ENCODE measurements at regions not wholly inside any gene's neighbourhood (a gene's known extent, or its start where the extent isn't known, plus 50 kb on each side); places are given as distances from the start of the nearest gene placed in this dataset.

DNA sequence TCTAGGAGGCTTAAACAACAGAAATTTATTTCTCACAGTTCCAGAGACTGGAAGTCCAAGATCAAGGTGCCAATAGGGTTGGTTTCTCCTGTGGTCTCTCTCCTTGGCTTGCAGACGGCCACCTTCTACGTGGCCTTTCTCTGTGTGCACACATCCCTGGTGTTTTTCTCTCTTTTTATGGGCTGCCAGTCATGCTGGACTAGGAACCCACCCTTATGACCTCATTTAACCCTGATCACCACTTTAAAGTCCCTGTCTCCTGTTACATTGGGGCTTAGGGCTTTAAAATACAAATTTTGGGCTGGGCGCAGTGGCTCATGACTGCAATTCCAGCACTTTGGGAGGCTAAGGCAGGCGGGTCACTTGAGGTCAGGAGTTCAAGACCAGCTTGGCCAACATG lies 157.1 kb downstream of the TLE1 start:
- no peak for DNase-seq
- Histone ChIP-seq H3K36me3 (replicated peaks in 1 of 2; ENCODE audit: insufficient read depth in 1 of 2, low read depth in 2 of 2) (no peaks in the 10 kb centered on the region), H3K9me3 (no peaks in the 10 kb centered on the region), H3K4me3 (no peak overlapping the region), H3K27ac (no peak overlapping the region), H3K27me3 (no peaks in the 10 kb centered on the region), H3K4me1 (peaks cover 20% of the 10 kb centered on the region)
- intact Hi-C loops (cut with DNase I): no loop called here
- TF ChIP-seq POLR2A (IDR thresholded peaks at IDR 0.05): no peak
- TF ChIP-seq, protein P1, sequence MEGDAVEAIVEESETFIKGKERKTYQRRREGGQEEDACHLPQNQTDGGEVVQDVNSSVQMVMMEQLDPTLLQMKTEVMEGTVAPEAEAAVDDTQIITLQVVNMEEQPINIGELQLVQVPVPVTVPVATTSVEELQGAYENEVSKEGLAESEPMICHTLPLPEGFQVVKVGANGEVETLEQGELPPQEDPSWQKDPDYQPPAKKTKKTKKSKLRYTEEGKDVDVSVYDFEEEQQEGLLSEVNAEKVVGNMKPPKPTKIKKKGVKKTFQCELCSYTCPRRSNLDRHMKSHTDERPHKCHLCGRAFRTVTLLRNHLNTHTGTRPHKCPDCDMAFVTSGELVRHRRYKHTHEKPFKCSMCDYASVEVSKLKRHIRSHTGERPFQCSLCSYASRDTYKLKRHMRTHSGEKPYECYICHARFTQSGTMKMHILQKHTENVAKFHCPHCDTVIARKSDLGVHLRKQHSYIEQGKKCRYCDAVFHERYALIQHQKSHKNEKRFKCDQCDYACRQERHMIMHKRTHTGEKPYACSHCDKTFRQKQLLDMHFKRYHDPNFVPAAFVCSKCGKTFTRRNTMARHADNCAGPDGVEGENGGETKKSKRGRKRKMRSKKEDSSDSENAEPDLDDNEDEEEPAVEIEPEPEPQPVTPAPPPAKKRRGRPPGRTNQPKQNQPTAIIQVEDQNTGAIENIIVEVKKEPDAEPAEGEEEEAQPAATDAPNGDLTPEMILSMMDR (IDR thresholded peaks at IDR 0.05): no peak
- 88 to 95% methylated on average over 4 of the region's 4 CpGs for WGBS, 2 donors
- ATAC-seq: no peak

DNA sequence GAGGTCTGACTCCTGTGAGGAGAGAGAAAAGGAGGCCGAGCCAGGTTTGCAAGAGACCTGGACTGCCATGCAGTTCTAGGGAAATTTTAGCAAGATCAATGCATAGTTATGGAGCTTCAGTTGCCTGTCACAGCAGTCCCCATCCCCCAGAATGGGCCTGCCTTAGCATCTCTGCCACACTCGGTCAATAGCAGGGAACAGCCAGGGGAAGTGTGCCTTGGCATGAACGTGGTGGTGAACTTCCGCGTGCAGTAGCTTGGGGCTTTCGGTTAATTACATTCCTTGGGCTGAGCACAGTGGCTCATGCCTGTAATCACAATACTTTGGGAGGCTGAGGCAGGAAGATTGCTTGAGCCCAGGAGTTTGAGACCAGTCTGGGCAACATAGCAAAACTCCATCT lies 157.8 kb downstream of the TLE1 start:
- Histone ChIP-seq H3K36me3 (replicated peaks in 1 of 2; ENCODE audit: insufficient read depth in 1 of 2, low read depth in 2 of 2) (no peaks in the 10 kb centered on the region), H3K27me3 (no peaks in the 10 kb centered on the region), H3K4me3 (no peak overlapping the region), H3K27ac (no peak overlapping the region), H3K9me3 (no peaks in the 10 kb centered on the region), H3K4me1 (peaks cover 20% of the 10 kb centered on the region)
- no peak for ATAC-seq
- intact Hi-C loops (cut with DNase I): no loop called here
- TF ChIP-seq, protein P1 (IDR thresholded peaks at IDR 0.05): no peak
- no peak for TF ChIP-seq POLR2A (IDR thresholded peaks at IDR 0.05)
- 80 to 88% methylated on average over 6 of the region's 6 CpGs for WGBS, 2 donors
- no peak for DNase-seq

DNA sequence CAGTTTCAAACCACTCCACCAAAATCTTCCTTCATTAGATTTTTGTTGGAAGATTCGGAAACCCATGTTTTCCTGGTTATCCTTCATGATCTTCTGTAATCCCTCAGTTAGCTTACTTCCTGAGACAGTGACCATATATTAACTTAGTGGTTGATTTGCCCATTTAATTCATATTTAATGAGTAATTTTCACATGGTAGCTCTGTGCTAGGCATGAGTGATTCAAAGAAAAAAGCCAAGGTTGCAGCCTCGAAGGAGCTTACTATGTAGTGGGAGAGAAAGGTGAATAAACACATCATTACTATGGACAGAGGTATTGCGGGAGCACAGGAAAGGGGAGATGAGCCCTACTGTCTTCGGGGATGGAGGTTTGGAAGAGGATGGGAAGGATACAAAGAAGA lies 158.5 kb downstream of the TLE1 start:
- Histone ChIP-seq H3K27ac (no peak overlapping the region), H3K4me3 (no peak overlapping the region), H3K36me3 (replicated peaks in 1 of 2; ENCODE audit: insufficient read depth in 1 of 2, low read depth in 2 of 2) (no peaks in the 10 kb centered on the region), H3K9me3 (no peaks in the 10 kb centered on the region), H3K4me1 (peaks cover 20% of the 10 kb centered on the region), H3K27me3 (no peaks in the 10 kb centered on the region)
- TF ChIP-seq, protein P1 (IDR thresholded peaks at IDR 0.05): no peak
- TF ChIP-seq POLR2A (IDR thresholded peaks at IDR 0.05): no peak
- ATAC-seq: no peak
- DNase-seq: no peak
- 91 to 93% methylated on average over 4 of the region's 4 CpGs for WGBS, 2 donors
- intact Hi-C loops (cut with DNase I): no loop called here

DNA sequence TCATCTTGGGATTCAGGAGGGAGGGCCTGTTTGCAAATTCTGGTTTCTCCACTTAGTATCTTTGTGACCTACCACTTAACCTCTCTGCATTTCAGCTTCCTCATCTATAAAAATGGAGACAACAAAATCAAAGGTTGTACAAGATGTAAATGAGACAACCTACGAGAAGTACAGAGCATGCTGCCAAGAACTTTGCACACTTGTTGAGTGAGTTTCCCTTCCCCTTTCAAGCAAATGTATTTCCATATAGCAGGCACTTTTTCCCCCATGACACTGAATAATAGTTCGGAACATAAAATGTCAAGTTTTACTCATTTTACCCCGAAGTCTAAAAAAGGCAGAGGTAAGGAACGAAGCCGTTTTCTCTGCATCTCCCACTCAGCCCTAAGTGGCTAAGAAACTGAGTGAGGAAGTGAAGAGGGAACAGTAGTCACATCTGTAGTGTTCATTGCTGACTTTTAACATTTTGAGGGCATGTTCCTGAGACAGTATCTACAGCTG lies 159.0 kb downstream of the TLE1 start:
- Histone ChIP-seq H3K4me3 (no peak overlapping the region), H3K27ac (peak overlapping the region in 2 of 4 donors; percentile 14 to 31), H3K4me1 (peaks cover 15% of the 10 kb centered on the region), H3K27me3 (no peaks in the 10 kb centered on the region), H3K36me3 (replicated peaks in 1 of 2; ENCODE audit: insufficient read depth in 1 of 2, low read depth in 2 of 2) (no peaks in the 10 kb centered on the region), H3K9me3 (no peaks in the 10 kb centered on the region)
- 77 to 94% methylated on average over 5 of the region's 5 CpGs for WGBS, 2 donors
- no peak for ATAC-seq
- intact Hi-C loops (cut with DNase I): no loop called here
- TF ChIP-seq POLR2A (IDR thresholded peaks at IDR 0.05): no peak
- TF ChIP-seq, protein P1 (IDR thresholded peaks at IDR 0.05): no peak
- DNase-seq: no peak

DNA sequence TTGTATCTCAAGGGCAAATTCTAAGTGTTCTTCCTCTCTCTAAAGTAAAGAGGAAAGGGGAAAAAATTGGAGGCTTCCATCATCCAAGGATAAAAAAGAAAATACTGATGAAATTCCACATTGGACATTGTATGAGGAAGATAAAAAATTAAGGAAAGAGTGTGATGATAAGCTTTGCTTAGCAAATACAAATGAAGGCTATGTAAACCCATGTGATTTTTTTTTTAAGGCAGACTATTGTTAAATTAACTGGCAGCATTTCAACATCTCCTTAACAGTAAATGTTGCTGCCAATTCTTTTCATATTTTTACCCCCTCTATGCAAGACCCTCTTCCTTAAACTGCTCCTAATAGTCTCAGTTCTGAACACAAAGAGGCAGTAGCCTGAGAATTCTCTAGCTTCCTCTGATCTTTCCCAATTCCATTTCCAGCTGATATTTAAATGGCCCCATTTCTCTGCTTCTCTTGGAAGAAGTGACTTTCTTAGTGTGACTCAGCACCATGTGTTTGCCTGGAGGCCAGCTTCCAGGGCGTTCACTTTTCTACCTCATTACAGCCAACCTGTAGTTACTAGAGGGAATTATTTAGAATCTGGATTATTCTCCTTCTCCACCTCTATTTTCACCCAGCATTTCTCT lies 159.7 kb downstream of the TLE1 start:
- no peaks in the 10 kb centered on the region for H3K9me3 ChIP-seq
- intact Hi-C loops (cut with DNase I): no loop called here
- peak; percentile 42 to 71 (median 60) for DNase-seq
- 14 to 19% methylated on average over 1 of the region's 1 CpG for WGBS, 2 donors
- TF ChIP-seq POLR2A (IDR thresholded peaks at IDR 0.05): no peak
- TF ChIP-seq, protein P1 (IDR thresholded peaks at IDR 0.05): no peak
- H3K4me3 ChIP-seq: no peak overlapping the region
- H3K36me3 ChIP-seq (replicated peaks in 1 of 2; ENCODE audit: insufficient read depth in 1 of 2, low read depth in 2 of 2): no peaks in the 10 kb centered on the region
- ATAC-seq: peak; percentile 89
- peak overlapping the region; percentile 13 to 35 (median 22) for H3K27ac ChIP-seq
- H3K27me3 ChIP-seq: no peaks in the 10 kb centered on the region
- H3K4me1 ChIP-seq: peaks cover 15% of the 10 kb centered on the region

All from body of pancreas (tissue), 4 donors.